K562 (cell line): ENCODE measurements at regions not wholly inside any gene's neighbourhood (a gene's known extent, or its start where the extent isn't known, plus 50 kb on each side); places are given as distances from the start of the nearest gene placed in this dataset.
A peak's percentile ranks its signal among the peaks of the same experiment; 100 is the strongest.

Experiments used
- BCOR ChIP-seq: fragments of 450-650 bp; IDR thresholded peaks from 2 replicates; pipeline ENCODE4 v1.6.1; 2016
- CEBPG ChIP-seq, 3 experiments: fragments of 200-800 bp in 1 of 3; sonication (Bioruptor generic) in 1 of 3; sonication (generic) in 1 of 3; formaldehyde crosslinking in 1 of 3; IDR thresholded peaks in 2 of 3; conservative IDR thresholded peaks in 1 of 3; 2 replicates each; pipeline versions ENCODE4 v1.6.1 to v1.8.0; 2016 to 2022; ENCODE audit warnings: missing compliant biosample characterization in 2 of 3, missing genetic modification characterization in 2 of 3, mild to moderate bottlenecking in 1 of 3, missing genetic modification reagents in 1 of 3
- DMBX1 ChIP-seq: fragments of 250-450 bp; sonication (Bioruptor Pico); IDR thresholded peaks from 2 replicates; pipeline ENCODE4 v1.8.0; 2022; ENCODE audit warnings: inconsistent platforms, mild to moderate bottlenecking, moderate library complexity, borderline replicate concordance
- ESRRA ChIP-seq: fragments of 450-650 bp; IDR thresholded peaks from 2 replicates; pipeline ENCODE4 v1.6.1; 2014; ENCODE audit warnings: low read depth, mild to moderate bottlenecking, moderate library complexity, borderline replicate concordance
- HNRNPK ChIP-seq: fragments of 200-400 bp; formaldehyde crosslinking; IDR thresholded peaks from one replicate; pipeline ENCODE4 v1.6.1; 2018; ENCODE audit warnings: mild to moderate bottlenecking, low read depth, low read length; ENCODE audit not compliant: poor library complexity, severe bottlenecking
- ILF3 ChIP-seq: fragments of 450-650 bp; IDR thresholded peaks from 2 replicates; pipeline ENCODE4 v1.6.1; 2018; ENCODE audit warnings: antibody characterized with exemption, mild to moderate bottlenecking, moderate library complexity, borderline replicate concordance
- MBD1 ChIP-seq: fragments of 250-450 bp; sonication (Bioruptor Pico); IDR thresholded peaks from 2 replicates; pipeline ENCODE4 v1.8.0; 2022; ENCODE audit warnings: inconsistent platforms
- SMARCC2 ChIP-seq: fragments of 450-650 bp; IDR thresholded peaks from 2 replicates; pipeline ENCODE4 v1.6.1; 2017; ENCODE audit warnings: antibody characterized with exemption, moderate library complexity, mild to moderate bottlenecking, low read depth
- SRSF7 ChIP-seq: fragments of 200-400 bp; formaldehyde crosslinking; optimal IDR thresholded peaks from 2 replicates; pipeline ENCODE3; 2017; ENCODE audit warnings: mild to moderate bottlenecking, low read depth, low read length
- STAT5A ChIP-seq: IDR thresholded peaks from 2 replicates; pipeline ENCODE4 v1.6.1; 2012; ENCODE audit warnings: low read length, inconsistent platforms, borderline replicate concordance
- THAP12 ChIP-seq: fragments of 250-450 bp; sonication (Bioruptor Pico); IDR thresholded peaks from 2 replicates; pipeline ENCODE4 v1.9.0; 2021; ENCODE audit warnings: mild to moderate bottlenecking, inconsistent platforms
- ZNF174 ChIP-seq: fragments of 250-450 bp; sonication (Bioruptor Pico); IDR thresholded peaks from 2 replicates; pipeline ENCODE4 v1.4.0; 2020; ENCODE audit warnings: mild to moderate bottlenecking
- TF ChIP-seq, protein P1 (sequence below): fragments of 450-650 bp; formaldehyde crosslinking; IDR thresholded peaks from 2 replicates; pipeline ENCODE4 v1.4.0; 2020; ENCODE audit warnings: mild to moderate bottlenecking, moderate library complexity
- TF ChIP-seq, protein P2 (sequence below): sonication (generic); formaldehyde crosslinking; IDR thresholded peaks from 2 replicates; pipeline ENCODE4 v1.8.0; 2022; ENCODE audit warnings: missing genetic modification reagents, mild to moderate bottlenecking, borderline replicate concordance
- TF ChIP-seq, protein P3 (sequence below), 2 experiments: fragments of 200-800 bp in 1 of 2; sonication (Bioruptor generic) in 1 of 2; sonication (generic) in 1 of 2; formaldehyde crosslinking in 1 of 2; IDR thresholded peaks in 1 of 2; conservative IDR thresholded peaks in 1 of 2; 2 replicates each; pipeline versions ENCODE4 v1.5.0 to v1.6.1; 2016 to 2020; ENCODE audit warnings: missing compliant biosample characterization in 1 of 2, missing genetic modification characterization in 1 of 2, missing genetic modification reagents in 1 of 2
- TF ChIP-seq, protein P4 (sequence below): fragments of 250-450 bp; sonication (Bioruptor Pico); IDR thresholded peaks from 2 replicates; pipeline ENCODE4 v1.8.0; 2021; ENCODE audit warnings: borderline replicate concordance, mild to moderate bottlenecking, moderate library complexity; ENCODE audit not compliant: poor library complexity, severe bottlenecking

DNA sequence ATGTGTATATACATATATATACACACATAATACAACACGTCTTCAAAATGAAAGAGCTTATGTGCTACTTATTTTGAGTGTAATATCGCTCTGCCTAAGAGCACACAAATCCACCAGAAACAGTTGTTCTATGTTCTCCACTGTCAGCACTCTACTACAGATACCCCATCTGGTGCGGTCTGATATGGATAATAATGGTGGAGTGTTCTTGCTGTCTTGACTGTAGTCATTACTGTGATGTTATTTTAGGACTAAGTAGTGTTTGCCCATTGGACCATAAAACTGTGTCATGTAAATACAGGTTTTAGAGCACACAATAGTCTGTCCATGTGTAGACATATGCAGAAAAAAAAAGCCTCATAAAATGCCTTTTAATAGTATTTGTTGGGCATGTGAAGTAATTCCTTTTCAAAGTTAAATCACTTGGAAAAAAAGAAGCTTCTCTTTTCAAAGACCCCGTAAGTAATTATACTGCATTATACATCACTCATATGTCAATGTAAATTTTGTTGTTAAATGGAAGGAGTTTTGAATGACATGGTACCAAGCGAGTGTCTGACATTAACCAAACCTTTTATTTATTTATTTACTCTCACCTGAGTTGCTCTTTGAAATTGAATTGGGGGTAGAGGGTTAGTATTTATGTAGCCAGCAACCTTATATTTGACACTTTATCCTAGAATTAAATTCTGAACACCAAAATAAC lies 1249.2 kb upstream of the ZEB2 start (continued):
- TF ChIP-seq MBD1 (CRISPR knock-in tag) = no peak
- no peak for TF ChIP-seq ZNF174 (CRISPR knock-in tag)
- peak; percentile 64; the same call in 1 of the 2 replicates for TF ChIP-seq SMARCC2
- TF ChIP-seq BCOR = no peak
- no peak for TF ChIP-seq THAP12 (CRISPR knock-in tag)
- no peak for TF ChIP-seq SRSF7
- TF ChIP-seq, protein P1, sequence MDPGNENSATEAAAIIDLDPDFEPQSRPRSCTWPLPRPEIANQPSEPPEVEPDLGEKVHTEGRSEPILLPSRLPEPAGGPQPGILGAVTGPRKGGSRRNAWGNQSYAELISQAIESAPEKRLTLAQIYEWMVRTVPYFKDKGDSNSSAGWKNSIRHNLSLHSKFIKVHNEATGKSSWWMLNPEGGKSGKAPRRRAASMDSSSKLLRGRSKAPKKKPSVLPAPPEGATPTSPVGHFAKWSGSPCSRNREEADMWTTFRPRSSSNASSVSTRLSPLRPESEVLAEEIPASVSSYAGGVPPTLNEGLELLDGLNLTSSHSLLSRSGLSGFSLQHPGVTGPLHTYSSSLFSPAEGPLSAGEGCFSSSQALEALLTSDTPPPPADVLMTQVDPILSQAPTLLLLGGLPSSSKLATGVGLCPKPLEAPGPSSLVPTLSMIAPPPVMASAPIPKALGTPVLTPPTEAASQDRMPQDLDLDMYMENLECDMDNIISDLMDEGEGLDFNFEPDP (CRISPR knock-in tag) = no peak
- no peak for TF ChIP-seq ESRRA
- TF ChIP-seq HNRNPK = no peak
- peak; percentile 82 for TF ChIP-seq STAT5A
- TF ChIP-seq, protein P2, sequence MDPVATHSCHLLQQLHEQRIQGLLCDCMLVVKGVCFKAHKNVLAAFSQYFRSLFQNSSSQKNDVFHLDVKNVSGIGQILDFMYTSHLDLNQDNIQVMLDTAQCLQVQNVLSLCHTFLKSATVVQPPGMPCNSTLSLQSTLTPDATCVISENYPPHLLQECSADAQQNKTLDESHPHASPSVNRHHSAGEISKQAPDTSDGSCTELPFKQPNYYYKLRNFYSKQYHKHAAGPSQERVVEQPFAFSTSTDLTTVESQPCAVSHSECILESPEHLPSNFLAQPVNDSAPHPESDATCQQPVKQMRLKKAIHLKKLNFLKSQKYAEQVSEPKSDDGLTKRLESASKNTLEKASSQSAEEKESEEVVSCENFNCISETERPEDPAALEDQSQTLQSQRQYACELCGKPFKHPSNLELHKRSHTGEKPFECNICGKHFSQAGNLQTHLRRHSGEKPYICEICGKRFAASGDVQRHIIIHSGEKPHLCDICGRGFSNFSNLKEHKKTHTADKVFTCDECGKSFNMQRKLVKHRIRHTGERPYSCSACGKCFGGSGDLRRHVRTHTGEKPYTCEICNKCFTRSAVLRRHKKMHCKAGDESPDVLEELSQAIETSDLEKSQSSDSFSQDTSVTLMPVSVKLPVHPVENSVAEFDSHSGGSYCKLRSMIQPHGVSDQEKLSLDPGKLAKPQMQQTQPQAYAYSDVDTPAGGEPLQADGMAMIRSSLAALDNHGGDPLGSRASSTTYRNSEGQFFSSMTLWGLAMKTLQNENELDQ (CRISPR knock-in tag) = no peak
- TF ChIP-seq, protein P3, sequence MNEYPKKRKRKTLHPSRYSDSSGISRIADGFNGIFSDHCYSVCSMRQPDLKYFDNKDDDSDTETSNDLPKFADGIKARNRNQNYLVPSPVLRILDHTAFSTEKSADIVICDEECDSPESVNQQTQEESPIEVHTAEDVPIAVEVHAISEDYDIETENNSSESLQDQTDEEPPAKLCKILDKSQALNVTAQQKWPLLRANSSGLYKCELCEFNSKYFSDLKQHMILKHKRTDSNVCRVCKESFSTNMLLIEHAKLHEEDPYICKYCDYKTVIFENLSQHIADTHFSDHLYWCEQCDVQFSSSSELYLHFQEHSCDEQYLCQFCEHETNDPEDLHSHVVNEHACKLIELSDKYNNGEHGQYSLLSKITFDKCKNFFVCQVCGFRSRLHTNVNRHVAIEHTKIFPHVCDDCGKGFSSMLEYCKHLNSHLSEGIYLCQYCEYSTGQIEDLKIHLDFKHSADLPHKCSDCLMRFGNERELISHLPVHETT (CRISPR knock-in tag; conservative IDR thresholded peaks at IDR 0.05 in 1 of 2, IDR thresholded peaks at IDR 0.05 in 1 of 2) = no peak
- TF ChIP-seq ILF3 = no peak
- TF ChIP-seq, protein P4, sequence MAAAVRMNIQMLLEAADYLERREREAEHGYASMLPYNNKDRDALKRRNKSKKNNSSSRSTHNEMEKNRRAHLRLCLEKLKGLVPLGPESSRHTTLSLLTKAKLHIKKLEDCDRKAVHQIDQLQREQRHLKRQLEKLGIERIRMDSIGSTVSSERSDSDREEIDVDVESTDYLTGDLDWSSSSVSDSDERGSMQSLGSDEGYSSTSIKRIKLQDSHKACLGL (CRISPR knock-in tag) = no peak
- TF ChIP-seq DMBX1 = no peak
- no peak for TF ChIP-seq CEBPG (CRISPR knock-in tag; IDR thresholded peaks at IDR 0.05)
- TF ChIP-seq CEBPG (tag; conservative IDR thresholded peaks at IDR 0.05 in 1 of 2, IDR thresholded peaks at IDR 0.05 in 1 of 2) = no peak
